GM12892 (cell line): ENCODE measurements at regions not wholly inside any gene's neighbourhood (a gene's known extent, or its start where the extent isn't known, plus 50 kb on each side); places are given as distances from the start of the nearest gene placed in this dataset.

Experiments
- POLR2A ChIP-seq: IDR thresholded peaks from 2 replicates; pipeline ENCODE4 v1.6.1; 2011; ENCODE audit warnings: low read depth, low read length, control low read depth
- POLR2AphosphoS5 ChIP-seq: IDR thresholded peaks from 2 replicates; pipeline ENCODE4 v1.6.1; 2011; ENCODE audit warnings: low read depth, low read length, control low read depth
- TAF1 ChIP-seq: IDR thresholded peaks from 2 replicates; pipeline ENCODE4 v1.6.1; 2011; ENCODE audit warnings: low read depth, mild to moderate bottlenecking, control low read depth, low read length, borderline replicate concordance

- TF ChIP-seq POLR2AphosphoS5 = no peak
- TF ChIP-seq TAF1 = no peak
- TF ChIP-seq POLR2A = no peak
These were observed 301.8 kb upstream of the ID4 start for GRCh38 chr6:19535351-19535750.
